Chondrocyte (in vitro differentiated cells): ENCODE measurements at regions not wholly inside any gene's neighbourhood (a gene's known extent, or its start where the extent isn't known, plus 50 kb on each side); places are given as distances from the start of the nearest gene placed in this dataset.

ENCODE experiments used
- DNase-seq: peaks from one replicate; pipeline ENCODE4 v3.0.0; 2021; ENCODE audit warnings: mixed read lengths, low spot score
- H3K27ac Mint-ChIP-seq: one replicate; pipeline ENCODE4 v1.8.0; 2021; ENCODE audit warnings: mild to moderate bottlenecking, moderate library complexity, mixed read lengths; ENCODE audit not compliant: unreplicated experiment
- H3K27me3 Mint-ChIP-seq: 2 replicates; pipeline ENCODE4 v1.8.0; 2021; ENCODE audit warnings: low read depth, mixed read lengths
- H3K36me3 Mint-ChIP-seq: 2 replicates; pipeline ENCODE4 v1.8.0; 2021; ENCODE audit warnings: low read depth, mixed read lengths
- H3K4me1 Mint-ChIP-seq: 2 replicates; pipeline ENCODE4 v1.8.0; 2021; ENCODE audit warnings: low read depth, mild to moderate bottlenecking, mixed read lengths
- H3K4me3 Mint-ChIP-seq: one replicate; pipeline ENCODE4 v1.8.0; 2021; ENCODE audit warnings: mild to moderate bottlenecking, moderate library complexity, mixed read lengths; ENCODE audit not compliant: unreplicated experiment
- H3K9me3 Mint-ChIP-seq: 2 replicates; pipeline ENCODE4 v1.8.0; 2021; ENCODE audit warnings: low read depth, mixed read lengths
- CTCF ChIP-seq: fragments of 200-600 bp; sonication (generic); IDR thresholded peaks from 2 replicates; pipeline ENCODE4 v1.5.0; 2021; ENCODE audit warnings: antibody characterized with exemption, mild to moderate bottlenecking, moderate library complexity

DNA sequence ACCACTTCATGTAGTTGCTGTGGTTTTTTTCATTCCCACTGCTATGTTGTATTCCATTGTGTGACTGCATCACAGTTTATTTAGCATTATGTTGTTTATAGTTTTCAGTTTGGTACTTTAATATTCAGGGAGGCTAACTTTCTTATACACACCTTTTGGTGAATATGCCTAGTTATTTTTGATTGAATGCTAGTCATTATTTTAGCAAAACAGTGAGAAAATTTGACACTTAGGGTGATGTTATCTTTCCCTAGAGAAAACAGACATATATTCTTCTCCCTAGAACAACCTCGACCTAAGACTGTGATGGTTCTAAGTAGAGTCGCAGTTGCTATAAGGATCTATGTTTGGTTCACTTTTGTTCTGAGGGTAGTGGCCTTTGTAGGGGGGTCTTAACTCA is 120.8 kb upstream of the B3GAT2 start:
- Mint-ChIP-seq H3K27ac (no peak overlapping the region), H3K36me3 (peaks cover 5% of the 10 kb centered on the region), H3K4me1 (peaks cover 10% of the 10 kb centered on the region), H3K27me3 (peaks cover 3% of the 10 kb centered on the region), H3K4me3 (no peak overlapping the region), H3K9me3 (peaks cover 22% of the 10 kb centered on the region)
- no peak for TF ChIP-seq CTCF
- DNase-seq: no peak

- Mint-ChIP-seq H3K27me3 (no peaks in the 10 kb centered on the region), H3K9me3 (peaks cover 19% of the 10 kb centered on the region), H3K4me1 (peaks cover 18% of the 10 kb centered on the region), H3K36me3 (peaks cover 5% of the 10 kb centered on the region), H3K27ac (no peak overlapping the region), H3K4me3 (no peak overlapping the region)
- DNase-seq: no peak
- TF ChIP-seq CTCF: no peak
These were observed 122.8 kb upstream of the B3GAT2 start for GRCh38 chr6:71079677-71080076.

- Mint-ChIP-seq H3K36me3 (peaks cover 5% of the 10 kb centered on the region), H3K27me3 (no peaks in the 10 kb centered on the region), H3K4me1 (peaks cover 18% of the 10 kb centered on the region), H3K4me3 (no peak overlapping the region), H3K9me3 (peaks cover 19% of the 10 kb centered on the region), H3K27ac (no peak overlapping the region)
- TF ChIP-seq CTCF: no peak
- no peak for DNase-seq
These were observed 123.3 kb upstream of the B3GAT2 start for GRCh38 chr6:71080133-71080532.

- Mint-ChIP-seq H3K4me3 (no peak overlapping the region), H3K9me3 (peaks cover 19% of the 10 kb centered on the region), H3K36me3 (peaks cover 5% of the 10 kb centered on the region), H3K27me3 (no peaks in the 10 kb centered on the region), H3K4me1 (peaks cover 18% of the 10 kb centered on the region), H3K27ac (no peak overlapping the region)
- no peak for TF ChIP-seq CTCF
- DNase-seq: no peak
These were observed 124.0 kb upstream of the B3GAT2 start for GRCh38 chr6:71080826-71081225.

GRCh38 chr6:71082033-71082650 is 125.3 kb upstream of the B3GAT2 start:
- H3K27ac Mint-ChIP-seq: no peak overlapping the region
- H3K9me3 Mint-ChIP-seq: peaks cover 16% of the 10 kb centered on the region
- no peak for DNase-seq
- no peak overlapping the region for H3K4me3 Mint-ChIP-seq
- H3K36me3 Mint-ChIP-seq: peaks cover 5% of the 10 kb centered on the region
- H3K4me1 Mint-ChIP-seq: peaks cover 18% of the 10 kb centered on the region
- no peaks in the 10 kb centered on the region for H3K27me3 Mint-ChIP-seq
- no peak for TF ChIP-seq CTCF
